SK-N-SH (cell line): ENCODE measurements at regions not wholly inside any gene's neighbourhood (a gene's known extent, or its start where the extent isn't known, plus 50 kb on each side); places are given as distances from the start of the nearest gene placed in this dataset.

Source experiments
- CTCF ChIA-PET: fragments of 300-600, 350-600 bp; formaldehyde crosslinking; extraction: SDS; loops from one replicate; lab custom pipeline; 2021; lab: Yijun Ruan, JAX
- POLR2A ChIA-PET: fragments of 350-600 bp; sonication (Branson Sonifier 250); formaldehyde crosslinking; extraction: SDS; loops from one replicate; lab custom pipeline; 2020; ENCODE audit warnings: antibody characterized with exemption, inconsistent platforms; lab: Yijun Ruan, JAX
- DNase-seq: peaks from one replicate; pipeline ENCODE4 v3.0.0; 2012
- H2AFZ ChIP-seq: fragments of 200-600 bp; sonication (generic); 2 replicates; pipeline ENCODE4 v1.8.1; 2016; ENCODE audit warnings: antibody characterized with exemption, mild to moderate bottlenecking, low read depth
- H3F3A ChIP-seq: fragments of 200-600 bp; sonication (generic); replicated peaks from 2 replicates; pipeline ENCODE3; 2016; ENCODE audit warnings: antibody characterized with exemption, mild to moderate bottlenecking; ENCODE audit not compliant: insufficient read depth
- H3K27ac ChIP-seq, 2 experiments: fragments of 200-500 bp in 1 of 2; fragments of 200-600 bp in 1 of 2; sonication (Bioruptor generic) in 1 of 2; sonication (generic), shearing (Covaris generic) in 1 of 2; 2 replicates each; pipeline versions ENCODE4 v1.5.1 to v1.6.1; 2014 to 2016; ENCODE audit warnings: low read depth in 2 of 2, inconsistent platforms in 1 of 2, low read length in 1 of 2, mild to moderate bottlenecking in 1 of 2, mixed read lengths in 1 of 2
- H3K27me3 ChIP-seq: fragments of 200-600 bp; sonication (generic), shearing (Covaris generic); 2 replicates; pipeline ENCODE4 v1.6.1; 2016; ENCODE audit warnings: mixed run types; ENCODE audit not compliant: insufficient read depth
- H3K36me3 ChIP-seq, 2 experiments: fragments of 200-500 bp in 1 of 2; fragments of 200-600 bp in 1 of 2; sonication (Bioruptor generic) in 1 of 2; sonication (generic) in 1 of 2; replicated peaks in 1 of 2; 2 replicates each; pipeline versions ENCODE3 to v1.5.1; 2014 to 2016; ENCODE audit warnings: low read length in 1 of 2, mild to moderate bottlenecking in 1 of 2; ENCODE audit not compliant: insufficient read depth in 2 of 2, control insufficient read depth in 1 of 2
- H3K4me1 ChIP-seq, 2 experiments: fragments of 200-500 bp in 1 of 2; fragments of 200-600 bp in 1 of 2; sonication (Bioruptor generic) in 1 of 2; sonication (generic), shearing (Covaris generic) in 1 of 2; 2 replicates each; pipeline versions ENCODE4 v1.5.1 to v1.6.1; 2014 to 2016; ENCODE audit warnings: low read depth in 1 of 2, low read length in 1 of 2, mixed run types in 1 of 2; ENCODE audit not compliant: insufficient read depth in 2 of 2, control insufficient read depth in 1 of 2
- H3K4me2 ChIP-seq: fragments of 200-600 bp; sonication (generic), shearing (Covaris generic); 2 replicates; pipeline ENCODE4 v1.6.1; 2017; ENCODE audit warnings: mixed run types
- H3K4me3 ChIP-seq, 2 experiments: fragments of 200-500 bp in 1 of 2; fragments of 200-600 bp in 1 of 2; sonication (Bioruptor generic) in 1 of 2; sonication (generic), shearing (Covaris generic) in 1 of 2; 2 replicates each; pipeline versions ENCODE4 v1.5.1 to v1.8.1; 2014 to 2016; ENCODE audit warnings: low read depth in 2 of 2, inconsistent platforms in 1 of 2, low read length in 1 of 2, mild to moderate bottlenecking in 1 of 2, mixed read lengths in 1 of 2, moderate library complexity in 1 of 2
- H3K79me2 ChIP-seq: fragments of 200-600 bp; sonication (generic); 2 replicates; pipeline ENCODE4 v1.8.1; 2017; ENCODE audit warnings: mild to moderate bottlenecking; ENCODE audit not compliant: insufficient read depth
- H3K9ac ChIP-seq: fragments of 200-600 bp; sonication (generic); 2 replicates; pipeline ENCODE4 v1.6.1; 2017; ENCODE audit warnings: mixed run types
- H3K9me2 ChIP-seq: fragments of 200-600 bp; sonication (generic); 2 replicates; pipeline ENCODE4 v1.6.1; 2017; ENCODE audit warnings: mixed run types
- H3K9me3 ChIP-seq: fragments of 200-600 bp; sonication (generic); 2 replicates; pipeline ENCODE4 v1.6.1; 2017; ENCODE audit warnings: mixed run types, mild to moderate bottlenecking, moderate library complexity
- H4K20me1 ChIP-seq: fragments of 200-600 bp; sonication (generic); 2 replicates; pipeline ENCODE4 v1.6.1; 2017; ENCODE audit warnings: mild to moderate bottlenecking, mixed run types; ENCODE audit not compliant: insufficient read depth
- ELF1 ChIP-seq: IDR thresholded peaks from 2 replicates; pipeline ENCODE4 v1.4.0; 2012
- EP300 ChIP-seq, 2 experiments: IDR thresholded peaks; 2 replicates each; pipeline versions ENCODE4 v1.4.0 to v1.6.1; 2012; ENCODE audit warnings: borderline replicate concordance in 1 of 2, low read depth in 1 of 2, low read length in 1 of 2
- FOSL2 ChIP-seq: IDR thresholded peaks from 2 replicates; pipeline ENCODE4 v1.4.0; 2012; ENCODE audit warnings: low read depth, mild to moderate bottlenecking, moderate library complexity, borderline replicate concordance
- FOXJ3 ChIP-seq: sonication (generic); formaldehyde crosslinking; IDR thresholded peaks from 2 replicates; pipeline ENCODE4 v1.5.1; 2020; ENCODE audit warnings: mild to moderate bottlenecking, missing genetic modification reagents
- FOXM1 ChIP-seq: IDR thresholded peaks from 2 replicates; pipeline ENCODE4 v1.4.0; 2012; ENCODE audit warnings: low read depth, mild to moderate bottlenecking
- GATA2 ChIP-seq: sonication (generic); formaldehyde crosslinking; IDR thresholded peaks from 2 replicates; pipeline ENCODE4 v1.5.0; 2020; ENCODE audit warnings: mild to moderate bottlenecking, missing genetic modification reagents
- IRF3 ChIP-seq: fragments of 150-350 bp; IDR thresholded peaks from 2 replicates; pipeline ENCODE4 v1.6.1; 2016; ENCODE audit warnings: mild to moderate bottlenecking, low read depth, low read length
- JUND ChIP-seq: IDR thresholded peaks from 2 replicates; pipeline ENCODE4 v1.4.0; 2012
- NRF1 ChIP-seq: IDR thresholded peaks from 2 replicates; pipeline ENCODE4 v1.6.1; 2012; ENCODE audit warnings: low read depth, mild to moderate bottlenecking, low read length
- POLR2AphosphoS5 ChIP-seq: IDR thresholded peaks from 2 replicates; pipeline ENCODE4 v1.6.1; 2012; ENCODE audit warnings: low read depth, low read length
- RAD21 ChIP-seq: IDR thresholded peaks from 2 replicates; pipeline ENCODE4 v1.6.1; 2012; ENCODE audit warnings: mild to moderate bottlenecking, low read length
- RFX5 ChIP-seq: IDR thresholded peaks from 2 replicates; pipeline ENCODE4 v1.6.1; 2012; ENCODE audit warnings: mild to moderate bottlenecking, improper control_type of control experiment, low read length
- RXRA ChIP-seq: IDR thresholded peaks from 2 replicates; pipeline ENCODE4 v1.4.0; 2012; ENCODE audit warnings: low read depth, mild to moderate bottlenecking, borderline replicate concordance
- SIN3A ChIP-seq: IDR thresholded peaks from 2 replicates; pipeline ENCODE4 v1.6.1; 2012; ENCODE audit warnings: low read depth, mild to moderate bottlenecking, low read length, moderate library complexity, borderline replicate concordance
- SMC3 ChIP-seq: IDR thresholded peaks from 2 replicates; pipeline ENCODE4 v1.6.1; 2012; ENCODE audit warnings: low read depth, low read length, improper control_type of control experiment
- TCF12 ChIP-seq: IDR thresholded peaks from 2 replicates; pipeline ENCODE4 v1.4.0; 2012
- USF1 ChIP-seq: IDR thresholded peaks from 2 replicates; pipeline ENCODE4 v1.4.0; 2012; ENCODE audit warnings: low read depth, borderline replicate concordance
- TF ChIP-seq, protein P1 (sequence below): IDR thresholded peaks from 2 replicates; pipeline ENCODE4 v1.4.0; 2012; ENCODE audit warnings: low read depth, borderline replicate concordance
- TF ChIP-seq, protein P2 (sequence below): fragments of 200-600 bp; sonication (generic); IDR thresholded peaks from 2 replicates; pipeline ENCODE4 v1.6.1; 2017; ENCODE audit warnings: antibody characterized with exemption, mild to moderate bottlenecking, moderate library complexity
- TF ChIP-seq, protein P3 (sequence below): IDR thresholded peaks from 2 replicates; pipeline ENCODE4; 2012

- no peak for DNase-seq
- Histone ChIP-seq H4K20me1 (no peaks in the 10 kb centered on the region), H3K27ac (no peak overlapping the region), H3K9me3 (no peaks in the 10 kb centered on the region), H3K79me2 (no peaks in the 10 kb centered on the region), H3K36me3 (no peaks in the 10 kb centered on the region), H3K9ac (no peak overlapping the region), H2AFZ (no peak overlapping the region), H3K4me3 (no peak overlapping the region), H3K4me2 (no peak overlapping the region), H3K4me1 (no peaks in the 10 kb centered on the region), H3K27me3 (no peaks in the 10 kb centered on the region), H3F3A (no peaks in the 10 kb centered on the region), H3K9me2 (no peaks in the 10 kb centered on the region)
- POLR2A ChIA-PET: no interaction called here
- CTCF ChIA-PET: no interaction called here
- TF ChIP-seq SIN3A: no peak
- TF ChIP-seq FOSL2: no peak
- no peak for TF ChIP-seq EP300 (IDR thresholded peaks at IDR 0.05; ENCODE audit: borderline replicate concordance in 1 of 2, low read depth in 1 of 2, low read length in 1 of 2)
- TF ChIP-seq RXRA: no peak
- no peak for TF ChIP-seq SMC3
- TF ChIP-seq, protein P1, sequence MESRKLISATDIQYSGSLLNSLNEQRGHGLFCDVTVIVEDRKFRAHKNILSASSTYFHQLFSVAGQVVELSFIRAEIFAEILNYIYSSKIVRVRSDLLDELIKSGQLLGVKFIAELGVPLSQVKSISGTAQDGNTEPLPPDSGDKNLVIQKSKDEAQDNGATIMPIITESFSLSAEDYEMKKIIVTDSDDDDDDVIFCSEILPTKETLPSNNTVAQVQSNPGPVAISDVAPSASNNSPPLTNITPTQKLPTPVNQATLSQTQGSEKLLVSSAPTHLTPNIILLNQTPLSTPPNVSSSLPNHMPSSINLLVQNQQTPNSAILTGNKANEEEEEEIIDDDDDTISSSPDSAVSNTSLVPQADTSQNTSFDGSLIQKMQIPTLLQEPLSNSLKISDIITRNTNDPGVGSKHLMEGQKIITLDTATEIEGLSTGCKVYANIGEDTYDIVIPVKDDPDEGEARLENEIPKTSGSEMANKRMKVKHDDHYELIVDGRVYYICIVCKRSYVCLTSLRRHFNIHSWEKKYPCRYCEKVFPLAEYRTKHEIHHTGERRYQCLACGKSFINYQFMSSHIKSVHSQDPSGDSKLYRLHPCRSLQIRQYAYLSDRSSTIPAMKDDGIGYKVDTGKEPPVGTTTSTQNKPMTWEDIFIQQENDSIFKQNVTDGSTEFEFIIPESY: no peak
- TF ChIP-seq POLR2AphosphoS5: no peak
- TF ChIP-seq IRF3: no peak
- TF ChIP-seq, protein P2, sequence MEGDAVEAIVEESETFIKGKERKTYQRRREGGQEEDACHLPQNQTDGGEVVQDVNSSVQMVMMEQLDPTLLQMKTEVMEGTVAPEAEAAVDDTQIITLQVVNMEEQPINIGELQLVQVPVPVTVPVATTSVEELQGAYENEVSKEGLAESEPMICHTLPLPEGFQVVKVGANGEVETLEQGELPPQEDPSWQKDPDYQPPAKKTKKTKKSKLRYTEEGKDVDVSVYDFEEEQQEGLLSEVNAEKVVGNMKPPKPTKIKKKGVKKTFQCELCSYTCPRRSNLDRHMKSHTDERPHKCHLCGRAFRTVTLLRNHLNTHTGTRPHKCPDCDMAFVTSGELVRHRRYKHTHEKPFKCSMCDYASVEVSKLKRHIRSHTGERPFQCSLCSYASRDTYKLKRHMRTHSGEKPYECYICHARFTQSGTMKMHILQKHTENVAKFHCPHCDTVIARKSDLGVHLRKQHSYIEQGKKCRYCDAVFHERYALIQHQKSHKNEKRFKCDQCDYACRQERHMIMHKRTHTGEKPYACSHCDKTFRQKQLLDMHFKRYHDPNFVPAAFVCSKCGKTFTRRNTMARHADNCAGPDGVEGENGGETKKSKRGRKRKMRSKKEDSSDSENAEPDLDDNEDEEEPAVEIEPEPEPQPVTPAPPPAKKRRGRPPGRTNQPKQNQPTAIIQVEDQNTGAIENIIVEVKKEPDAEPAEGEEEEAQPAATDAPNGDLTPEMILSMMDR: no peak
- no peak for TF ChIP-seq NRF1
- TF ChIP-seq RAD21: no peak
- no peak for TF ChIP-seq ELF1
- no peak for TF ChIP-seq GATA2 (CRISPR knock-in tag)
- no peak for TF ChIP-seq FOXM1
- no peak for TF ChIP-seq RFX5
- no peak for TF ChIP-seq TCF12
- TF ChIP-seq JUND: no peak
- TF ChIP-seq USF1: no peak
- TF ChIP-seq, protein P3, sequence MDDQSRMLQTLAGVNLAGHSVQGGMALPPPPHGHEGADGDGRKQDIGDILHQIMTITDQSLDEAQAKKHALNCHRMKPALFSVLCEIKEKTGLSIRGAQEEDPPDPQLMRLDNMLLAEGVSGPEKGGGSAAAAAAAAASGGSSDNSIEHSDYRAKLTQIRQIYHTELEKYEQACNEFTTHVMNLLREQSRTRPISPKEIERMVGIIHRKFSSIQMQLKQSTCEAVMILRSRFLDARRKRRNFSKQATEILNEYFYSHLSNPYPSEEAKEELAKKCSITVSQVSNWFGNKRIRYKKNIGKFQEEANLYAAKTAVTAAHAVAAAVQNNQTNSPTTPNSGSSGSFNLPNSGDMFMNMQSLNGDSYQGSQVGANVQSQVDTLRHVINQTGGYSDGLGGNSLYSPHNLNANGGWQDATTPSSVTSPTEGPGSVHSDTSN: no peak
- TF ChIP-seq FOXJ3: no peak
Measured at GRCh38 chr20:16171180-16171579, 402.1 kb downstream of the KIF16B start.
